ENCODE measurements at regions not wholly inside any gene's neighbourhood (a gene's known extent, or its start where the extent isn't known, plus 50 kb on each side); places are given as distances from the start of the nearest gene placed in this dataset.

GRCh38 chr22:48712558-48713271 lies 1115.0 kb downstream of the BRD1 start:
- no peak overlapping the region for H3K27ac ChIP-seq (ENCODE audit: low read depth, low read length)
- H3K9me3 ChIP-seq (ENCODE audit: control insufficient read depth in 1 of 2, insufficient read depth in 1 of 2, low read depth in 1 of 2, low read length in 2 of 2), result no peaks in the 10 kb centered on the region; a peak in 1 of 4 replicates
- no peak overlapping the region for H3K4me2 ChIP-seq (ENCODE audit: low read length)
- H3K79me2 ChIP-seq (ENCODE audit: insufficient read depth, low read length), result no peaks in the 10 kb centered on the region
- no peak overlapping the region for H3K9ac ChIP-seq (ENCODE audit: low read length)
- TF ChIP-seq EGR1 (IDR thresholded peaks at IDR 0.05; ENCODE audit: low read depth) (no peak), ZBTB33 (IDR thresholded peaks at IDR 0.05; ENCODE audit: extremely low read depth, insufficient replicate concordance, low read length) (no peak), CBX3 (IDR thresholded peaks at IDR 0.05; ENCODE audit: low read depth) (no peak), FOSL1 (IDR thresholded peaks at IDR 0.05; ENCODE audit: low read depth) (no peak), SRF (IDR thresholded peaks at IDR 0.05; ENCODE audit: low read depth) (no peak), RAD21 (IDR thresholded peaks at IDR 0.05; ENCODE audit: low read depth) (no peak), EZH2phosphoT487 (IDR thresholded peaks at IDR 0.05; ENCODE audit: borderline replicate concordance) (no peak), MAX (IDR thresholded peaks at IDR 0.05) (no peak), REST (IDR thresholded peaks at IDR 0.05; ENCODE audit: low read depth) (no peak), ATF3 (IDR thresholded peaks at IDR 0.05) (no peak)
- ATAC-seq, result no peak
- H3K27me3 ChIP-seq (ENCODE audit: insufficient read depth, low read length), result no peaks in the 10 kb centered on the region
- no peaks in the 10 kb centered on the region for H3K4me1 ChIP-seq (ENCODE audit: control insufficient read depth in 1 of 2, insufficient read depth in 2 of 2, low read length in 2 of 2)
- no peaks in the 10 kb centered on the region for H3K9me2 ChIP-seq (ENCODE audit: insufficient read depth)
- no peak overlapping the region for H3K4me3 ChIP-seq (replicated peaks in 1 of 2; ENCODE audit: low read depth in 1 of 2, low read length in 2 of 2)
- RAD21 ChIA-PET (ENCODE audit: low non-redundant PET in 1 of 2, low total read pairs in 2 of 2, uncharacterized antibody in 2 of 2, unreplicated experiment in 2 of 2), result no interaction called here
- no peaks in the 10 kb centered on the region for H4K20me1 ChIP-seq (ENCODE audit: insufficient read depth)
- DNase-seq (ENCODE audit: low read depth, low spot score), result no peak
- no peaks in the 10 kb centered on the region for H3K36me3 ChIP-seq (ENCODE audit: control insufficient read depth in 1 of 2, insufficient read depth in 2 of 2, low read length in 2 of 2)
- intact Hi-C loops (cut with micrococcal nuclease), result no loop called here
- POLR2A ChIA-PET, result no interaction called here
- CTCF ChIA-PET, result no interaction called here
- no TSS peak for BruUV-seq (replicated peaks)
- H2AFZ ChIP-seq (ENCODE audit: low read depth, low read length, poor library complexity, severe bottlenecking), result no peak overlapping the region
